ENCODE measurements at regions not wholly inside any gene's neighbourhood (a gene's known extent, or its start where the extent isn't known, plus 50 kb on each side); places are given as distances from the start of the nearest gene placed in this dataset.

- no peaks in the 10 kb centered on the region for H3K27me3 Mint-ChIP-seq (ENCODE audit: low read depth)
Observed at GRCh38 chr10:4561296-4561695, 264.7 kb upstream of the AKR1E2 start.

DNA sequence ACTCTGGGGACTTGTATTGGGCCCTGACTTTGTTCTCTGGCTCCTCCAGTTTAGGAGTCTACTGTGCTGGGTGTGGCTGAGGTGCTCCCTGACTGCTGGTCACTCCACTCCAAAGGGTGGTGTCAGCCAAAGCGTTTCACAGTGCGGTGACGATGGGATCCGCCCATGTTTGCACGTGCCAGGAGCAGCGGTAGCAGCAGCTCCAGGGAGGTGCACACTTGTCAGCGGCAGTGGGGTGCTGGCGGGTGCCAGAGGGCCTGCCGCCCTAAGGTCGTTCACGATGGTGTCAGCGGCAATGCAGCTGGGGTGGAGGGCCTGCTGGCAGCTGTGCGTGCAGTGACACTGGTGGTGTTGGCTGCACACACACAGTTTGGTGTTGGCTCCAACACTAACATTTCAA lies 268.5 kb upstream of the AKR1E2 start:
- Mint-ChIP-seq H3K4me1 (peaks cover 8% of the 10 kb centered on the region), H3K36me3 (no peaks in the 10 kb centered on the region), H3K27me3 (ENCODE audit: low read depth) (no peaks in the 10 kb centered on the region), H3K27ac (no peak overlapping the region), H3K4me3 (no peak overlapping the region), H3K9me3 (no peaks in the 10 kb centered on the region)
- ATAC-seq (no peak), DNase-seq (ENCODE audit: low spot score) (no peak)
- ChIA-PET CTCF (no interaction called here), POLR2A (no interaction called here)
- TF ChIP-seq, protein P1, sequence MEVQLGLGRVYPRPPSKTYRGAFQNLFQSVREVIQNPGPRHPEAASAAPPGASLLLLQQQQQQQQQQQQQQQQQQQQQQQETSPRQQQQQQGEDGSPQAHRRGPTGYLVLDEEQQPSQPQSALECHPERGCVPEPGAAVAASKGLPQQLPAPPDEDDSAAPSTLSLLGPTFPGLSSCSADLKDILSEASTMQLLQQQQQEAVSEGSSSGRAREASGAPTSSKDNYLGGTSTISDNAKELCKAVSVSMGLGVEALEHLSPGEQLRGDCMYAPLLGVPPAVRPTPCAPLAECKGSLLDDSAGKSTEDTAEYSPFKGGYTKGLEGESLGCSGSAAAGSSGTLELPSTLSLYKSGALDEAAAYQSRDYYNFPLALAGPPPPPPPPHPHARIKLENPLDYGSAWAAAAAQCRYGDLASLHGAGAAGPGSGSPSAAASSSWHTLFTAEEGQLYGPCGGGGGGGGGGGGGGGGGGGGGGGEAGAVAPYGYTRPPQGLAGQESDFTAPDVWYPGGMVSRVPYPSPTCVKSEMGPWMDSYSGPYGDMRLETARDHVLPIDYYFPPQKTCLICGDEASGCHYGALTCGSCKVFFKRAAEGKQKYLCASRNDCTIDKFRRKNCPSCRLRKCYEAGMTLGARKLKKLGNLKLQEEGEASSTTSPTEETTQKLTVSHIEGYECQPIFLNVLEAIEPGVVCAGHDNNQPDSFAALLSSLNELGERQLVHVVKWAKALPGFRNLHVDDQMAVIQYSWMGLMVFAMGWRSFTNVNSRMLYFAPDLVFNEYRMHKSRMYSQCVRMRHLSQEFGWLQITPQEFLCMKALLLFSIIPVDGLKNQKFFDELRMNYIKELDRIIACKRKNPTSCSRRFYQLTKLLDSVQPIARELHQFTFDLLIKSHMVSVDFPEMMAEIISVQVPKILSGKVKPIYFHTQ (CRISPR knock-in tag; IDR thresholded peaks at IDR 0.05), result no peak
- TF ChIP-seq IRF2 (CRISPR knock-in tag; IDR thresholded peaks at IDR 0.05; ENCODE audit: borderline replicate concordance, low read depth) (no peak), CREM (CRISPR knock-in tag; IDR thresholded peaks at IDR 0.05) (no peak), ZNF263 (CRISPR knock-in tag; IDR thresholded peaks at IDR 0.05; ENCODE audit: low read depth) (no peak), NR3C1 (CRISPR knock-in tag; conservative IDR thresholded peaks at IDR 0.05; ENCODE audit: low read depth) (no peak), TP53 (CRISPR knock-in tag; IDR thresholded peaks at IDR 0.05) (no peak), TEAD1 (CRISPR knock-in tag; IDR thresholded peaks at IDR 0.05) (no peak), ZMAT4 (CRISPR knock-in tag; IDR thresholded peaks at IDR 0.05) (no peak), NFATC4 (CRISPR knock-in tag; IDR thresholded peaks at IDR 0.05) (no peak), JAZF1 (CRISPR knock-in tag; IDR thresholded peaks at IDR 0.05) (no peak), PRRX2 (CRISPR knock-in tag; IDR thresholded peaks at IDR 0.05) (no peak), OVOL2 (CRISPR knock-in tag; IDR thresholded peaks at IDR 0.05; ENCODE audit: borderline replicate concordance) (no peak), ELF4 (CRISPR knock-in tag; IDR thresholded peaks at IDR 0.05; ENCODE audit: low read depth) (no peak)
- TF ChIP-seq, protein P2, sequence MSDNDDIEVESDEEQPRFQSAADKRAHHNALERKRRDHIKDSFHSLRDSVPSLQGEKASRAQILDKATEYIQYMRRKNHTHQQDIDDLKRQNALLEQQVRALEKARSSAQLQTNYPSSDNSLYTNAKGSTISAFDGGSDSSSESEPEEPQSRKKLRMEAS (CRISPR knock-in tag; IDR thresholded peaks at IDR 0.05), result no peak

More at GRCh38 chr10:4561296-4561695, 264.7 kb upstream of the AKR1E2 start:
- no peak for TF ChIP-seq JUN (CRISPR knock-in tag; IDR thresholded peaks at IDR 0.05)
- TF ChIP-seq TEAD4 (CRISPR knock-in tag; IDR thresholded peaks at IDR 0.05), result no peak
- no peak for TF ChIP-seq ARID4B (CRISPR knock-in tag; IDR thresholded peaks at IDR 0.05; ENCODE audit: borderline replicate concordance)
- no peak for TF ChIP-seq NFATC4 (CRISPR knock-in tag; IDR thresholded peaks at IDR 0.05)
- no peak for TF ChIP-seq FOXK1 (CRISPR knock-in tag; IDR thresholded peaks at IDR 0.05)
- no peak for TF ChIP-seq SP1 (CRISPR knock-in tag; conservative IDR thresholded peaks at IDR 0.05)
- no peak for TF ChIP-seq NFE2L1 (CRISPR knock-in tag; IDR thresholded peaks at IDR 0.05)
- TF ChIP-seq, protein P3, sequence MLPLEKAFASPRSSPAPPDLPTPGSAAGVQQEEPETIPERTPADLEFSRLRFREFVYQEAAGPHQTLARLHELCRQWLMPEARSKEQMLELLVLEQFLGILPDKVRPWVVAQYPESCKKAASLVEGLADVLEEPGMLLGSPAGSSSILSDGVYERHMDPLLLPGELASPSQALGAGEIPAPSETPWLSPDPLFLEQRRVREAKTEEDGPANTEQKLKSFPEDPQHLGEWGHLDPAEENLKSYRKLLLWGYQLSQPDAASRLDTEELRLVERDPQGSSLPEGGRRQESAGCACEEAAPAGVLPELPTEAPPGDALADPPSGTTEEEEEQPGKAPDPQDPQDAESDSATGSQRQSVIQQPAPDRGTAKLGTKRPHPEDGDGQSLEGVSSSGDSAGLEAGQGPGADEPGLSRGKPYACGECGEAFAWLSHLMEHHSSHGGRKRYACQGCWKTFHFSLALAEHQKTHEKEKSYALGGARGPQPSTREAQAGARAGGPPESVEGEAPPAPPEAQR (CRISPR knock-in tag; IDR thresholded peaks at IDR 0.05), result no peak
- TF ChIP-seq, protein P4, sequence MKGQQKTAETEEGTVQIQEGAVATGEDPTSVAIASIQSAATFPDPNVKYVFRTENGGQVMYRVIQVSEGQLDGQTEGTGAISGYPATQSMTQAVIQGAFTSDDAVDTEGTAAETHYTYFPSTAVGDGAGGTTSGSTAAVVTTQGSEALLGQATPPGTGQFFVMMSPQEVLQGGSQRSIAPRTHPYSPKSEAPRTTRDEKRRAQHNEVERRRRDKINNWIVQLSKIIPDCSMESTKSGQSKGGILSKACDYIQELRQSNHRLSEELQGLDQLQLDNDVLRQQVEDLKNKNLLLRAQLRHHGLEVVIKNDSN (CRISPR knock-in tag; IDR thresholded peaks at IDR 0.05), result no peak
- TF ChIP-seq FOXP1 (CRISPR knock-in tag; IDR thresholded peaks at IDR 0.05; ENCODE audit: borderline replicate concordance), result no peak
- no peak for TF ChIP-seq ELF4 (CRISPR knock-in tag; IDR thresholded peaks at IDR 0.05; ENCODE audit: low read depth)
- no peaks in the 10 kb centered on the region for H3K36me3 Mint-ChIP-seq
- no peak overlapping the region for H3K4me3 Mint-ChIP-seq
- H3K27ac Mint-ChIP-seq, result no peak overlapping the region
- peaks cover 6% of the 10 kb centered on the region for H3K4me1 Mint-ChIP-seq
- no peaks in the 10 kb centered on the region for H3K9me3 Mint-ChIP-seq
- ChIA-PET CTCF (no interaction called here), POLR2A (no interaction called here)
- ATAC-seq, result no peak
- no peak for DNase-seq (ENCODE audit: low spot score)
